NCI-H1436 (cell line): ENCODE measurements at regions not wholly inside any gene's neighbourhood (a gene's known extent, or its start where the extent isn't known, plus 50 kb on each side); places are given as distances from the start of the nearest gene placed in this dataset.
"Not testable (repeated sequence)": the region's sequence is repeated elsewhere in the genome, so short reads cannot be mapped to it uniquely, and the experiment has no call there.

Experiments used
- DNase-seq: peaks from one replicate; lab custom pipeline; 2025; lab: John Stamatoyannopoulos, UW

DNA sequence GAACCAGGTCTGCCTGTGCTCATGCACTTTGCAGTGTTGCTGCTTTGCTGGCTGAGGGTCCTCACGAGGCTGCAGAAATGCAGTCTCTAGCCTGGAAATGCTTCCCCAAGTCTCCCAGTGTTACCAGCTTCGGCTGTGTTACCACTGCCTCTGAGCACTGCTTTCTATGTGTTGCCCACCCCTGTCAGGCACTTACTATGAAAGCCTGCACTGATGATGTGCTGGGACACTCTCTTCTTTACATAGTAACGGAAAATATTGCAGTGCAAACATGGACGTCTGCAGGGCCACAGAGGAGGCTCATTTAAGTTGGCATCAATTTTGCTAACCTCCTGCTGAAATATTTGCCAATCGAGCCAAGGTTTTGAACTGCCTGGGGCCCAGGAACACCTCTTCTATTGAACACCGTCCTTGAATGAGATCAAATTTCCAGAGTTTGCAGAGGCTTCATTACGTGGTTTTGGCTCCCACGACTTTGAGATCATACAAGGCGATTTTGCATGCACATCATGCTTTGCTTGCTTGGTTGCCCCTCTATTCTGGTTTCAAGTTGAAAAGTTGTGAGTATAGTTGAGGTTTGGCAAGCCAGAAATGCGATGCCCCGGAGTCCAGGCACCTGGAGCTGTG, 404.7 kb upstream of the PODXL start:
- no peak for DNase-seq

DNA sequence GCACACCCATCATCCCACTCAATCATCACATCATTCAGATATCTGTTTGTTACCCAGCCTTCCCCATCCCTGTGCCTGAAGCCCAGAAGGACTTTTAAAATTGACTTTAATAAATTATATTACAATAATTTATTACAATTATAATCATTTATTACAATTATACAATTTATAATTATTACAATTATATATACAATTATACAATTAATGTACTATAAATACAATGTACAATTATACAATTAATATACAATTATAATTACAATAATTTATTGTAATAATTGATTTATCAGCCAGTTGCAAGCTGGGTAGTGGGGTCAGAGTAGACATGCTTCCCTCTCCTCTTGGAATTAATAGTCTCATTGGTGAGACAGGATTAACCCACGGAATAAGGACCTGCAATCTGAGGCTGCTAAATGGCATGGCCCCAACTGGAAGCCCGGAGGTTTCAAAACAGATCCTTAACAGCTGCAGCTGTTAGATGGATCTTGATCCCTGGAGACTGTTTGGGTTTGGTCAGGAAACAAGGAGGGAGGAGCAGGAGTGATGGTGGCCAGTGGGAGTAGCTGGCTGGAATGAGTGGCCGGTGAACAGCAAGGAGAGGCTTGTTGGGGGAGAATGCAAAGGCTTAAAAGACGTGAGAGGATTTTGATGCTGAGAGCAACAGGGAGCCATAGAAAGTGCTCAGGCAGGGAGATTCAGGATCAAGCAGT, 402.8 kb upstream of the PODXL start:
- DNase-seq: no peak

DNA sequence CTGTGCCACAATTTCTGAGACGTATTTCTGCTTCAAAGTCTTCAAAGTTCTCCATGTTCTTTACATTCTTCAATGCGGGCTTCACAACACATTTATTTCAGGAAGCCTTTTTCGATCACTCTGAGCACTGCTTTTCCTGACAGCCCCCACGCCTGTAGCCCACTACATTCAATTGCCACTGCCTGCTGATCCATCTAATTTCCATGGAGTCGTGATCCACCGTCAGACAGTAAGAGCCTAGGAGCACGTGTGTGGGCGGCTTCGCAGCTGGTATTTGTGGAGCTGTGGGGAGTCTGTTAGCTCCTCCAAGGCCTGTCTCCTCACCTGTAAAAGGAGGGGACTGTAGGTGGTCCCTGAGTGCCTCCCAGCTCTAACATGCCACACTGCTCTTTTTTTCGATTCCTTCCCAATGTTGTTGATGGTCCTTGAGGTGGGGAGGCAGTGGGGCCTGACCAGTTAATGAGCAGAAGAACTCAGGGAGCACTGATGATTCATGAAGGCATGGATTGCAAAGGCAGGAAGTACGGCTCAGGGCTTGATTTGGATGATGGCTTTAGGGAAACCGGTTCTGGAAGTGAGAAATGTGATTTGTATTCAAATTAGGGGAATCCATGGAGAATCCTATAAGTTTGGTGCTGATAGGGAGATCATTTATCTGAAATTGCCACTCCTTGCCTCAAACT, 401.1 kb upstream of the PODXL start:
- no peak for DNase-seq

DNA sequence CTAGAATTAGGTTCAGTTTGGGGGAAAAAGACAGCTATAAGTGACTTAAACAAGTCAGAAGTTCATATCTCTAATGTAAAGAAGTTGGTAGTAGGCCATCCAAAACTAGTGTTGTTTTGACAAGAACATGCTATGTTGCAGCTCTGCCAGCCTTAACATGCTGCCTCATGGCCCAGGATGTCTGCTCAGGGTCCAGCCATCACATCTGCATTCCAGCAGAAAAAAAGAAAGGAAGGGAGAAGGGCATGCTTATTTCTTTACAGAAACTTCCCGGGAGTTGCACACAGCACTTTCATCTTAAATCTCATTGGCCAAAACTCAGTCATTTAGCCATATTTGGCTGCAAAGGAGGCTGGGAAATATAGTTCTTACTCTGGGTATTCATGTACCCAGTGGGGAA, 400.4 kb upstream of the PODXL start:
- DNase-seq: no peak

DNA sequence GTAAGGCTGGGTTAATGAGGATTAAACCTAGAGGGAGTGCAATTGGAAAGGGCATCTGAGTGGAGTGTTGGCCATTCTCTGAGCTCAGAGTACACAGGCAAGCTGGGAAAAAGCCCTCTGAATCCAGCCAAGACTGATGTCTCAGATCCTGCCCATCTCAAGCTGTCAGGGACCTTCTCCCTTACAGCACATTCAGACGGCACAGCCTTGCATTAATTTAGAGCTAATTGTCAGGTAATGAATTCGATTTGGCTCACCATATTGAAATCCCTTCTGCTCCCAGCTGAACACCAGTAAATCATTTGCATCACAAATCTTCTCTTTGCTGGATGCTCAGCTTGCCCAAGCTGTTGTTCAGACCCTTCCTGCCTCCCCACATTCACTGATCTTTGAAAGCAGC, 399.3 kb upstream of the PODXL start:
- no peak for DNase-seq

DNA sequence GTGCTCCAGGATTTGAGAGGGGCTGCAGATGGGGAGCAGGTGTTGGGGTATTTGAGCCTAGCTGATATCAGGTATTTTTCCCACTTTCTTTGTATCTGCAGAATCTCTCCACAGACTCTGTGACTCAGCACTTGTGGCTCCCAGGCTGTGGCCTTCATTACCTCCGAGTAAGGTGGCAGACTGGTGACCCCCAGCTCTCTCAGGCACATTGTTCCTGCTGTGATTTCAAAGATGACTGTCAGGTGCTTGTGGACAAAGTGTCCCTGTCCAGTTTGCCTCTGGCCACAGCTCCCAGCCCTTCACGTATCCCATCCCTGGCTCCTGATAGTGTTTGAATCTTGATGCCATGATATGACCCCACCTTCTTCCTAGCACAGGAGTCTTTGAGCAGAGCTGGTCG, 396.8 kb upstream of the PODXL start:
- DNase-seq: no peak

DNA sequence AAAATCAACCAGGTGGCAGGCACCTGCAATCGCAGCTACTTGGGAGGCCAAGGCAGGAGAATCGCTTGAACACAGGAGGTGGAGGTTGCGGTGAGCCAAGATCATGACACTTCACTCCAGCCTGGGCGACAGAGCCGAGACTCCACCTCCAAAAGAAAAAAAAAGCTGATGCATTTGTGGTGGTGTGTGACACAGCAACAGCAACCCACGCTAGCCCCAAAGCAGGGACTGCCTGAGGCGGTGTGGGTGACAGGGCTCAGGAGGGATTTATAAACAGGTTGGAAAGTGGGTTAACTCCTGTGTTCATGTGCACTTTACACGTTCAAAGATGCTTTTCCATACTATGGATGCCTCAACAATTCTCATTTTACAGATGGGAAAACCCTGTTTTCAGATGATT, 395.9 kb upstream of the PODXL start:
- no peak for DNase-seq

DNA sequence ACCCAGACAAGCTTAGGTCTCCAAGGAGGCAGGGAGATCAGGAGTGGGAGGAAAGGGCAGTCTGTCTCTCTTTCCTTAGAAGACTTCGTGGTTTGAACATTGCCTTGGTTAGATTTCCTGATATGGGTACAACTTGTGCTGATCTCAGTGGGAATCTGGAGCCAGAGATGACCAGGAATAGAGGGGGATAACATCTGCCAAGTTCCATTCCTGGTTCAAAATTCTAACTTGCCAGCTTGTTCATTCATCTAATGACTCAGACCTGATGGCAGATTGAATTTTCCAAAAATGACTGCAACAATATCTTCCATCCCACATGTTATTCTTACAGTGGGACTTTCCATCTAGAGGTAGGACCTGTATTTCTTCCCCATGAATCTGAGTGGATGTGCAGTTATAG, 394.3 kb upstream of the PODXL start:
- no peak for DNase-seq

DNA sequence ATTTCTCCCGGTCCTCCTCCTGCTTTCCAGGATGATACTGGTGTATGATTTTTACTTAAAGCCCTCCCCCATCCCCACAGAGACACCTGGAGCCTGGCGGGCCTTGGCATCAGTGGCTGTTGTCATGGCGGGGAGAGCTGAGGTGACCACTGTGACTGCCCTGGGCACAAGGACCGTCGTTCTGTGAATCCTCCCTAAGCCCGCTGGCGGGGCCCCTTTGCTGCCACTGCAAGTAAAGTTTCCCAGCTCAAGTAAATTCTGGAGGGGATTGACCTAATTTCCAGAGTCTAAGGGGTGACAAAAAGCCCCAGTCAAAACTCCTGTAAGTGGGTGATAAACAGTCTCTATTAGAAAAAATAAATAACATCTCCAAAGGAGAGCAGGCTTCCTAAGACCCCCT, 393.2 kb upstream of the PODXL start:
- no peak for DNase-seq

DNA sequence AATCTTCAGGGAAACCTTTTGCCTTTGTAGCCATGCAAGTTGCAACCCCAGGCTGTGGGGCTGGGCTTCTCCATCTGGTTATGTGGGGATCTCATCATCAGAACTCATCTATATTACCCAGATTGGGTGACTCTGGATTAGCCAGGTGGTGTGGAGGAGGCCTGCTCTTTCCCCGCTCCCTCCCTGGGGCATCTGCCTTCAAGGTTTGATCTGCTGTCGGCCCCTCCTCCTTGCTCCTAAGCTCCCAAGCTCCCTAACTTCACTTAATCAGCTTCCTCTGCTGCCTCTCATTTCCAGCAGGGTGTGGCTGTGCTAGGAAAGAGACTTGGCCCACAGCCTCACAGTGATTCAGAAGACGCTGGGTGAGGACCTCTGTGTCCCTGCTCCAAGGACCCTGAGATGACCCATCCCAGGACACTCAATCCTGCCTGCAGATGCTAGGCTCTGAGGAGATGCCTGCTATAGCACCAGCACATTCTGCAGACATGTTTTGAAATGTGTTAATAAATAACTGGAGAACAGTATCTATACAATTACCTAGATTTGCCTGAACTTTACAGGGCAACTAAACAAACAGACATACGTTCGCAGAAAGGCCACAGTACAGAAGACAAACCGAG, 392.1 kb upstream of the PODXL start:
- no peak for DNase-seq

DNA sequence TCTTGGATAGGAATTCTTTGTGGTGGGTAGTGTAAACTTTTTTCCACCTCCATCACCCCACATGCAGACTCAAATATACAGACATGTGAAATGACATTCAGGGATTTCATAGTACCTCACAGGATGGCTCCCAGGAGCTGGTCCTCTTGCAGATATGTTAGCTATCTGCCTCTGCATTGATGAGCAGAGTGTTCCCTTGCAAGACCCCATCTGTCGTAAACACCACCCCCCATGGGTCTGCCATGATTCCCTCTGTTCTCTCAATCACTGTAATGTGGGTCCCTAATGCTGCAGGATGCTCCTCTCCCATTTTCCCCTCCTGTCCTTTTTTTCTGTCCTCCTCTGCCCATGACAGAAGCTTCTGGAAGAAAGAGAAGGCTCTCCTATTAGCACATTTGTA, 391.2 kb upstream of the PODXL start:
- DNase-seq: no peak

DNA sequence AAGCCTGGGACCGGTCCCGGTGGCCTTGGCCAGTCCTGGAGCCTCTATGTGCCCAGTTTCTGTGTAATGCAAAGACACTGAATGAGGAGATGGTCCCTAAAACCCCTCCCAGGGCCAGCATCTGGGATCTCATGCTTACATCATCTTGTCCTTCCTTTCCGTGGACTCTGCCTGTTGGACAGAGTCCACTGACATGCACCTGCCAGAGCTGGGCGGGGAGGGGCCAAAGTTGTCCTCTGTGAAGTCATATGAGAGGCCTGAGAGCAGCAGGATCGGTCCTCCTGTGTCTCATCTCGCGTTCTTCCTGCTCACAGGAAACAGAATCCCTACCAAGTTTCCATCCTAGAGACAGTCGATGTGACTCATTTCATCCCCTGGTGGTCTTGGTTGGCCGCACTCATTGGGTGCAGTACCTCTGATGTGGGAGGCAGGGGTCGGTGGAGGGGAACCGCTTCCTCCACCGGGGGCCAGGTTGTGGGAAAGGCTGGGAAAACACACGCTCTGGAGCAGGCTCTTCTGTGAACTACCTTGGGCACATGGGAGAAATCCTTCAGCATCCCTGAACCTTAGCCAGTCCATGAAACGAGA, 389.6 kb upstream of the PODXL start:
- DNase-seq: no peak

DNA sequence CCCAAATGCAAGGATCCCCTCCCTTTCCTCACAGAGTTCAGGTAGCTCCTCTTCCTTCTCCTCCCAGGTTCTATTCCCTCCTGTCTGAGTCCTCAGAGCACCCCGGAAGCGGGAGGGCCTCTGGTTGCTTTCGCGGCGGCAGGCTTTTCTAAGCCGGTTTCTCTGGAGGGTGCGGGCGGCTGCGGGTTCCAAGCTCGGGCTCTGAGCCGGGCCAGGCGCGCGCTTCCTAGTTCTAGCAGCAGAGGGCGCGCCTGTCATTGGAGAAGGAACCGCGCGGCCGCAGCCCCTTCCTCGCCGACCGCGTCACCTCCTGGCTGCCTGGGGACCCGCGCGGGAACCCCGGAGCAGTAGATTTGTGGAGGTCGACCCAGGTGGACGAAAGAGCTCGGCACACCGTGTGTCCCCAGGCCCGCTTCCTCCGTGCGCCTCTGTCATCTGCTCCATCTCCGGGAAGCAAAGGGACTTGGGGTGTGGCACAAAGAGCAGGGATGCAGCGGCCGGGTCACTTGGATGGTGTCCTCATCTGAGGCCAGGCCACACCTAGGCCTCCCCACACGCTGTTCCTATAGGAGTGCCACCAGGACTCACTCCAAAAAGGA, 389.0 kb upstream of the PODXL start:
- DNase-seq: peak; percentile 51

DNA sequence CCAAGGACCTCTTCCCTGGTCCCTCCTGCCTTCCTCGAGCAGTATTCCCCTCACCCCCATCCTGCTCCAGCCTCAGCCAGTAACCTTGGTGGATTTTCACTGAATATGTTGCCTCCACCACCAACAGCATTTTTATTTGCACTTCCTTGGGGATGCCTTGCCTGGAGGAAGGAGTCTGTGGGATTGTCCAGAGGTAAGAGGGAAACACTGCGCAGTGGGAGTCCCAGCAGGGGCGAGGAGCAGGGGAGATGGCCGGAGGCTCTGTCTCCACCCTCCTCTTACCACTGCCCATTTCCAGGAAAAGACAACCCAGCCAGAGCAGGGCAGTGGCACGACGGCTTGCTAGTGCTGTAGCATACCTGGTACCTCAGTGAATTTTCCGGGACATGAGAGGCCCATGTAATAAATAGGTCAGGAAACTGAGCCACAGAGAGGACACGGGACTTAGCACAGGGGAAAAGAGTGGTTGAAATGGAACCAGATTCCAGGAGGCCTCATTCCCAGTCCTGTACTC, 388.2 kb upstream of the PODXL start:
- DNase-seq: no peak

DNA sequence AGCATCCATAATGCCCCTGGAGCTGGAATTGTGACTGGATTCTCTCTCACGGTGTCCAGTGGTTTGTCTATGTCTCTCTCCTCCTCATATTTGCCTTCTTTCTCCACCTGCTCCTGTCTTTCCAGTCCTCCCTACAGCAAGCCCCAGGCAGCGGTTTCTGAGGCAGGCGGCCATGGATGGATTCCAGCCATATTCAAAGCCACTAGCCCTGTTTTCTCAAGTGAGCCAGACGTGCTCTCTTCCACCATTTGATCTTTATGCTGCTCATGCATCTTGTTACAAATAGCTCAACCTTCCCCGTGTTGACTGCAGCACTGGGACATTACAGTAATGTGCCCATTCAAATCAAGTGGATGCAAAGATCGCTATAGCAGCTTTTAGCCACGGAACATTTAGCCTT, 387.2 kb upstream of the PODXL start:
- no peak for DNase-seq

DNA sequence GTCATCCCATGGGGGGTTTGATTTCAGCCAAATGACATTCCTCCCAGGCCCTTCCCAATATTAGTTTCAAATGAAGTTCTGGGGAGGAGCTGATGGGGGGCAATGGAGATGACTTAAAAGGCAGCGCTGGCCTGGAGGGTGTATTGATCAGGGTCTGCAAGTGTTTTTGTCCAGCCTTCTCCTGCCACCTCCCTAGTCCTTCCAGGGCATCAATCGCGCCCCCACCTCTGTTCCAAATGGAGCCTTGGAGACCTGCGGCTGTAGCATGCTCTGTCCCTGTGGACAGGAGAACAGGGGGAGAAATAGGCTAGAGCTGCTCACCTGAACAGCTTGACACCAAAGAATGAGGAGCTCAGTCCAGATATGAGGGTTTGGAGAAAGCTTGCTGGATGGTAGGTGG, 386.8 kb upstream of the PODXL start:
- no peak for DNase-seq

DNA sequence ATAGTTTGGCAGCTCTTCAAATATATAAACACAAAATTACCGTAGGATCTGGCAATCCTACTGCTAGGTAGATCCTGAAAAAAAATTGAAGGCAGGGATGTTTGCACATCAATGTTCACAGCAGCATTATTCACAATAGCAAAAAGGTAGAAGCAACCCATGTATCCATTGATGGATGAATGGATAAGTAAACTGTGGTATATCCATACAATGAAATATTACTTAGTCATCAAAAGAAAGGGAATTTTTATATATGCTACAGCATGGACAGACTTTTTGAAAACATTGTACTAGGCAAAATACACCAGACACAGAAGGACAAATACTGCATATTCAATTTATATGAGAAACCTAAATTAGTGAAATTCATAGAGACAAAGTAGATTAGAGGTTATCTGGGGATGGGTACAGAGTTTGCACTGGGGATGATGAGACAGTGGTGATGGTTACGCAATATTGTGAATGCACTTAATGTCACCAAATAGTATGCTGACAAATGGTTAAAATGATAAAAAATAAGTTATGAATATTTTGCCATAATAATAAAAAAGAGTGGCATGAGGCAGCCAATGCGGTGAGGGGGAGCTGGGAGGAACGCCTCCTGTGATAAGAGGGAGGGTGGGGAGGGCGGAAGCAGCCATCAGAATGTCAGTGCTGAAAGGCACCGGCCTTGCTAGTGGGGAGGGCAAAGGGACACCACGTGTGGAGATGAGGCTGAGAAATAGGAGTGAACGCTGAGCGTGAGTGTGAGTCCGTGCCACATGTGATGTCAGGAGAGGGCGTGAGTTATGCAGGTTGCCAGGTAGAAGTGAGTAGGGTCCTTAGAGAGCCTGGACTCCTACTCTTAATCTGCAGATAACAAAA, 386.1 kb upstream of the PODXL start:
- DNase-seq: no peak

DNA sequence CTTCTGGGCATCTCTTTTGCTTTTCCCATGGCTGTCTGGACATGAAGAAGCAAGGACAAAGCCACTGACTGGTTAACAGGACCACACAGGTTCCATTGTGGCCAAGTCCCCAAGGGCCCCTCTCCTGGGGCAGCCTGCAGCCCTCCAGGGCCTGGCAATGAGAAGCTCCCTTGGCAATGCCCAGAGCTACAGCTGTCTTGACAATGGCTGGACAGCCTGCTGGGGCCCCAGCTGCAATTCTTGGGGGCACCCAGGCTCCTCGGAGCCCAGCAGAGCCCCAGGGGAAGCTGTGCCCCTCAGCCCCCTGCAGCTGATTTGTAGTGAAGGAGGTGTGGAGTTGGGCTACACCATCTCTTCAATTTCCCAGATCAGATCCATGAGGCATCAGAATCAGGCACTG, 384.9 kb upstream of the PODXL start:
- no peak for DNase-seq

DNA sequence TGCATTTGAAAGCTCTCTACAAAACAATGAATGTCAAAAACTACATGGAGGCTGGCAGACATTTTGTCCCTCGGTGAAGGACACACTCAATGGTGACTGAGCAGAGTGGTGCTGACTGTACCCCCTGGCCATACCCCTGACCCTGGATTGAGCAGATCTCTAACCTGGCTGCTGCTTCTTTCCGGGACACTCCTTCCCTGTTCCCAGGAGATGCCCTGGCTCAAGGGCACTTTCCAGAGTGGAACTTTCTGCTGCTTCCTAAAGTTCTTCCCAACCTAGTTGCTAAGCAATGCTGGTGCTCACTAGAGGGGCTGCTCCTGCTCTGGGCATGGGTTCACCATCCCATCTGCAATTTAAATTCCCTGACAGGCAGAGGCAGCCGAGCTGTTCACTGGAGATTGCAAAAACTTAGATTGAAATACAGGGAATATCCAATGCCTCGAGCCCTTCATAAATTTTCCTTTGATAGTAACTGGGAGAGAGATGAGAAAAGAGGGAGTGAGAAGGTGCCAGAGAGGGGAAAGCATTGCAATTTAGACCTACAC, 384.3 kb upstream of the PODXL start:
- DNase-seq: no peak

DNA sequence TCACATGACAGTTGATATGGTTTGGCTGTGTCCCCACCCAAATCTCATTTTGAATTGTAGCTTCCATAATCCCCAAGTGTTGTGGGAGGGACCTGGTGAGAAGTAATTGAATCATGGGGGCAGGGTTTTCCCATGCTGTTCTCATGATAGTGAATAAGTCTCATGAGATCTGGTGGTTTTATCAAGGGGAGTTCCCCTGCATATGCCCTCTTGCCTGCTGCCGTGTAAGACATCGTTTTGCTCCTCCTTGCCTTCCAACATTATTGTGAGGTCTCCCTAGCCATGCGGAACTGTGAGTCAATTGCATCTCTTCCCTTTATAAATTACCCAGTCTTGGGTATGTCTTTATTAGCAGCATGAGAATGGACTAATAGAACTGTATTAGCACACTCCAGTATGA, 382.4 kb upstream of the PODXL start:
- not testable (repeated sequence) for DNase-seq

DNA sequence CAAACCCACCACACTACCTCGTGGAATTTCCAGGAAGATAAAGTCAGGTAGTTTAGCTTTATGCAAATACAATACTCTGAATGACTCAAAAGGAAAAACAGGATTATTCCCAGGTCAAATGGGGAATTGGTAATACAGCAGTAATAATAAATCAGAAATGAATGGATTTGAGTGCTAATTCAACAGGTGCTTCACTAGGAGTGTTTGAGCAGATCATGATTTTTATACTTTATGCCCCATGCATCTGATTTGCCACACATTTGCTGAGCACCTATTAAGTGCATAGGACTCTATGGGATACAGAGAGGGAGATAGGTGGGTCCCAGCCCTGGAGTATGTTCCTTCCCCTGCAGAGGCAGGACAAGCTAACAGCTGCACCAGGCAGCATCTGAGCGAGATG, 381.4 kb upstream of the PODXL start:
- DNase-seq: no peak
